ENCODE measurements at regions not wholly inside any gene's neighbourhood (a gene's known extent, or its start where the extent isn't known, plus 50 kb on each side); places are given as distances from the start of the nearest gene placed in this dataset.

DNA sequence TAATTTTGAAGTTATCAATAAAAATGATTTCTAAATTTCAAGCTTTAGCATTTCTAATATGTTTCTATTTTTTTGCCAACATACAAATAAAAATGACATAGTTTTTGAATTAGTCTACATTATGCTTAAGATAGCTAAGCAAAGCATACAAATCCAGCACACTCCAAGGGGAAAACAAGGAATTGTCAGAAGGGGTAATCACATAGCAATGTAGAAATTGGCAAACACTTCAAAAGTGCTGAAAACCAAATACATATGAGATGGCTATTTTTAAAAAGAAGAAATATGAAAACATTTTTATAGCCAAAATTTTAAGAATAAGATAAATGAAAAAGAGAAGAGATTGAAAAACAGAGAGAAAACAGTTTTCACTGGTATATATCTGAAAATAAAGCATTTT is 308.0 kb downstream of the SLC6A15 start:
- TF ChIP-seq CTCF (IDR thresholded peaks at IDR 0.05 in 8 of 11, conservative IDR thresholded peaks at IDR 0.05 in 3 of 11) = no peak
- TF ChIP-seq POLR2AphosphoS5 (IDR thresholded peaks at IDR 0.05) = no peak
- TF ChIP-seq POLR2A (IDR thresholded peaks at IDR 0.05) = no peak

All from spleen (tissue), 7 donors.